LoVo (cell line): ENCODE measurements at regions not wholly inside any gene's neighbourhood (a gene's known extent, or its start where the extent isn't known, plus 50 kb on each side); places are given as distances from the start of the nearest gene placed in this dataset.
A peak's percentile ranks its signal among the peaks of the same experiment; 100 is the strongest.

ENCODE experiments used
- DNase-seq: peaks from one replicate; pipeline ENCODE4 v3.0.0-alpha.2; 2016; ENCODE audit warnings: low spot score

- DNase-seq: no peak
Observed at GRCh38 chr18:2036086-2036485, 535.2 kb downstream of the METTL4 start.

GRCh38 chr18:2040279-2040678 is 531.0 kb downstream of the METTL4 start:
- DNase-seq: no peak

- no peak for DNase-seq
Observed at GRCh38 chr18:2049986-2050385, 521.3 kb downstream of the METTL4 start.

GRCh38 chr18:2050702-2051201 is 520.6 kb downstream of the METTL4 start:
- no peak for DNase-seq

- no peak for DNase-seq
Observed at GRCh38 chr18:2053490-2054089, 517.7 kb downstream of the METTL4 start.

GRCh38 chr18:2059336-2059735 is 512.0 kb downstream of the METTL4 start:
- DNase-seq: no peak

- no peak for DNase-seq
Observed at GRCh38 chr18:2060086-2060485, 511.2 kb downstream of the METTL4 start.

GRCh38 chr18:2070631-2071030 is 500.7 kb downstream of the METTL4 start:
- no peak for DNase-seq

- no peak for DNase-seq
Observed at GRCh38 chr18:2075499-2075898, 495.8 kb downstream of the METTL4 start.

- no peak for DNase-seq
Observed at GRCh38 chr18:2082676-2083075, 488.6 kb downstream of the METTL4 start.

- no peak for DNase-seq
Observed at GRCh38 chr18:2083691-2084090, 487.6 kb downstream of the METTL4 start.

- DNase-seq: no peak
Observed at GRCh38 chr18:2086439-2086838, 484.9 kb downstream of the METTL4 start.

- DNase-seq: no peak
Observed at GRCh38 chr18:2087877-2088673, 483.2 kb downstream of the METTL4 start.

GRCh38 chr18:2089396-2089795 is 481.9 kb downstream of the METTL4 start:
- DNase-seq: no peak

- DNase-seq: no peak
Observed at GRCh38 chr18:2091937-2092336, 479.4 kb downstream of the METTL4 start.

- no peak for DNase-seq
Observed at GRCh38 chr18:2096551-2096950, 474.8 kb downstream of the METTL4 start.

GRCh38 chr18:2100694-2101213 is 470.6 kb downstream of the METTL4 start:
- no peak for DNase-seq

GRCh38 chr18:2102022-2102421 is 469.3 kb downstream of the METTL4 start:
- DNase-seq: no peak

GRCh38 chr18:2103299-2103698 is 468.0 kb downstream of the METTL4 start:
- no peak for DNase-seq

GRCh38 chr18:2104620-2105462 is 466.5 kb downstream of the METTL4 start:
- peak; percentile 34 for DNase-seq

GRCh38 chr18:2108591-2108990 is 462.7 kb downstream of the METTL4 start:
- no peak for DNase-seq

- no peak for DNase-seq
Observed at GRCh38 chr18:2111456-2111855, 459.8 kb downstream of the METTL4 start.
